K562 (cell line): ENCODE measurements at regions not wholly inside any gene's neighbourhood (a gene's known extent, or its start where the extent isn't known, plus 50 kb on each side); places are given as distances from the start of the nearest gene placed in this dataset.

ENCODE experiments used
- ATAC-seq: fragments of 200-7000 bp; cut with Tn5 transposase; 3 replicates; pipeline ENCODE4 v1.9.1; 2020; ENCODE audit warnings: moderate library complexity
- BruUV-seq: library from RNA; stranded (reverse); fragments of 400-500 nt; replicated peaks from 2 replicates; lab custom pipeline; 2021; lab: Mats Ljungman, UMichigan
- CTCF ChIA-PET: fragments of 300-600 bp; formaldehyde crosslinking; extraction: SDS; loops from one replicate; lab custom pipeline; 2021; ENCODE audit warnings: low intra/inter-chr PET ratio; lab: Yijun Ruan, JAX
- POLR2A ChIA-PET: fragments of 300-600, 350-650 bp; sonication (Branson Sonifier 250); formaldehyde crosslinking; extraction: SDS; loops from one replicate; lab custom pipeline; 2021; ENCODE audit warnings: antibody characterized with exemption, inconsistent platforms; lab: Yijun Ruan, JAX
- DNase-seq, 4 experiments: peaks; one replicate each; pipeline versions ENCODE4 v3.0.0 to v3.0.0-alpha.2; 2011 to 2018; ENCODE audit warnings: low spot score in 3 of 4, mixed read lengths in 3 of 4; ENCODE audit errors: extremely low read depth in 1 of 4
- FAIRE-seq: peaks from 2 replicates; lab custom pipeline; 2011; peaks lifted over from hg19 to GRCh38; lab: Jason Lieb, UNC
- H2AFZ ChIP-seq: 2 replicates; pipeline ENCODE4 v1.6.0; 2011; ENCODE audit warnings: low read depth, low read length, control low read depth, inconsistent platforms
- H3K27ac ChIP-seq: fragments of 200-600 bp; 3 replicates; pipeline ENCODE4 v1.8.0; 2011; ENCODE audit warnings: low read depth, mild to moderate bottlenecking, control low read depth, inconsistent platforms, low read length, moderate library complexity, mixed read lengths; ENCODE audit errors: extremely low read depth
- H3K27me3 ChIP-seq, 2 experiments: fragments of 300-600 bp in 1 of 2; 2 replicates in 1 of 2; 3 replicates in 1 of 2; pipeline versions ENCODE4 v1.6.0 to v1.8.0; 2011; ENCODE audit warnings: inconsistent platforms in 2 of 2, low read length in 2 of 2, mild to moderate bottlenecking in 1 of 2, mixed read lengths in 1 of 2, moderate library complexity in 1 of 2; ENCODE audit not compliant: control insufficient read depth in 2 of 2, insufficient read depth in 2 of 2
- H3K36me3 ChIP-seq: fragments of 300-600 bp; 3 replicates; pipeline ENCODE4 v1.8.0; 2011; ENCODE audit warnings: mild to moderate bottlenecking, low read length, inconsistent platforms; ENCODE audit not compliant: control insufficient read depth, insufficient read depth
- H3K4me1 ChIP-seq, 2 experiments: fragments of 200-600 bp in 1 of 2; replicated peaks in 1 of 2; 2 replicates in 1 of 2; 3 replicates in 1 of 2; pipeline versions ENCODE4 v1.5.1 to v1.8.0; 2011; ENCODE audit warnings: inconsistent platforms in 2 of 2, low read length in 2 of 2, mild to moderate bottlenecking in 1 of 2, mixed read lengths in 1 of 2, moderate library complexity in 1 of 2; ENCODE audit not compliant: control insufficient read depth in 2 of 2, insufficient read depth in 2 of 2
- H3K4me2 ChIP-seq: 2 replicates; pipeline ENCODE4 v1.6.1; 2011; ENCODE audit warnings: low read length, control low read depth, inconsistent platforms, mixed read lengths; ENCODE audit not compliant: insufficient read depth
- H3K4me3 ChIP-seq: fragments of 200-600 bp; sonication (generic), shearing (Covaris generic); 2 replicates; pipeline ENCODE4 v1.5.1; 2016; ENCODE audit warnings: control low read depth, inconsistent platforms
- H3K79me2 ChIP-seq: fragments of 200-600 bp; 3 replicates; pipeline ENCODE4 v1.8.0; 2011; ENCODE audit warnings: low read length, inconsistent platforms; ENCODE audit not compliant: control insufficient read depth, insufficient read depth
- H3K9ac ChIP-seq, 2 experiments: 2 replicates each; pipeline versions ENCODE4 v1.6.0 to v1.6.1; 2011; ENCODE audit warnings: low read depth in 2 of 2, low read length in 2 of 2, control low read depth in 1 of 2, inconsistent platforms in 1 of 2, mild to moderate bottlenecking in 1 of 2, mixed read lengths in 1 of 2; ENCODE audit not compliant: insufficient read depth in 1 of 2
- H3K9me1 ChIP-seq: one replicate; pipeline ENCODE4 v1.6.0; 2011; ENCODE audit warnings: inconsistent platforms, mild to moderate bottlenecking, low read length, moderate library complexity; ENCODE audit not compliant: control insufficient read depth, insufficient read depth
- H3K9me3 ChIP-seq: replicated peaks from 2 replicates; pipeline ENCODE4 v1.5.1; 2011; ENCODE audit warnings: low read depth, low read length, inconsistent platforms; ENCODE audit not compliant: control insufficient read depth, insufficient read depth
- H4K20me1 ChIP-seq: replicated peaks from 2 replicates; pipeline ENCODE4 v1.6.1; 2011; ENCODE audit warnings: low read length, inconsistent platforms, mixed read lengths; ENCODE audit not compliant: control insufficient read depth, insufficient read depth
- PHF8 ChIP-seq: fragments of 200-600 bp; sonication (generic); IDR thresholded peaks from 2 replicates; pipeline ENCODE4 v1.6.1; 2012; ENCODE audit warnings: mixed run types, mild to moderate bottlenecking, inconsistent platforms, low read length, moderate library complexity, borderline replicate concordance
- TBP ChIP-seq: optimal IDR thresholded peaks from 2 replicates; pipeline ENCODE3; 2011; ENCODE audit warnings: low read depth, low read length, improper control_type of control experiment
- WGBS: fragments of 100-300 bp; shearing (Covaris generic); methylation state at CpG from one replicate; pipeline ENCODE4 v1.1.6; 2016; ENCODE audit warnings: low coverage, mixed read lengths; ENCODE audit not compliant: insufficient coverage; ENCODE audit errors: missing lambda C conversion rate; 5-methylcytosine and 5-hydroxymethylcytosine counted together
- in situ Hi-C: fragments of 300-500 bp; cut with MboI; formaldehyde crosslinking; loops from 4 replicates; pipeline ENCODE4 v1.15.0; 2018; ENCODE audit warnings: inconsistent platforms, mixed read lengths
- intact Hi-C: fragments of 100-400 bp; cut with micrococcal nuclease; formaldehyde crosslinking; loops from 2 replicates; pipeline ENCODE4 v1.14.2; 2022
- TF ChIP-seq, protein P1 (sequence below): fragments of 250-450 bp; sonication (Bioruptor Pico); IDR thresholded peaks from 2 replicates; pipeline ENCODE4 v1.4.0; 2020; ENCODE audit warnings: borderline replicate concordance
- TF ChIP-seq, protein P2 (sequence below): sonication (generic); formaldehyde crosslinking; IDR thresholded peaks from 2 replicates; pipeline ENCODE4 v1.4.0; 2020; ENCODE audit warnings: mild to moderate bottlenecking, missing genetic modification reagents
- TF ChIP-seq, protein P3 (sequence below): fragments of 250-450 bp; sonication (Bioruptor Pico); IDR thresholded peaks from 2 replicates; pipeline ENCODE4 v1.5.0; 2022; ENCODE audit warnings: mild to moderate bottlenecking
- TF ChIP-seq, protein P4 (sequence below), 2 experiments: fragments of 450-650 bp; conservative IDR thresholded peaks; 2 replicates each; pipeline ENCODE4 v1.6.1; 2017; ENCODE audit warnings: mild to moderate bottlenecking in 2 of 2, moderate library complexity in 2 of 2
- TF ChIP-seq, protein P5 (sequence below): fragments of 250-450 bp; sonication (Bioruptor Pico); IDR thresholded peaks from 2 replicates; pipeline ENCODE4 v1.8.0; 2022; ENCODE audit warnings: moderate library complexity, mild to moderate bottlenecking, inconsistent platforms

DNA sequence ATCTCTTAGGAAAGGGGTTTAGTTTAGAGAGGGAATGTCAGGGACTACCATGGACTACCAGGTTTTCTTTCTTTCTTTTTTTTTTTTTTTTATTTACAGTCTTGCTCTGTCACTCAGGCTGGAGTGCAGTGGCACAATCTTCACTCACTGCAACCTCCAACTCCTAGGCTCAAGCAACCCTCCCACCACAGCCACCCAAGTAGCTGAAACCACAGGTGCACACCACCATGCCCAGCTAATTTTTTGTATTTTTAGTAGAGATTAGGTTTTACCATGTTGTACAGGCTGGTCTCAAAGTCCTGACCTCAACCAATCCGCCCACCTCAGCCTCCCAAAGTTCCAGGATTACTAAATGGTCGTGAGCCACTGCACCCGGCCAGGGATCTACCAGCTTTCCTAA is 572.7 kb downstream of the CAAP1 start:
- WGBS = no CpG with 5 or more reads among the region's 3 CpGs

More for the DNA sequence above, 572.7 kb downstream of the CAAP1 start:
- Histone ChIP-seq H2AFZ (no peak overlapping the region), H3K9ac (no peak overlapping the region), H3K9me1 (no peaks in the 10 kb centered on the region), H3K36me3 (no peaks in the 10 kb centered on the region), H3K4me3 (no peak overlapping the region), H3K27me3 (no peaks in the 10 kb centered on the region), H3K4me1 (no peaks in the 10 kb centered on the region), H3K27ac (no peak overlapping the region), H4K20me1 (no peaks in the 10 kb centered on the region), H3K4me2 (no peak overlapping the region), H3K79me2 (no peaks in the 10 kb centered on the region), H3K9me3 (no peaks in the 10 kb centered on the region)
- TF ChIP-seq TBP (no peak), PHF8 (no peak)
- TF ChIP-seq, protein P1, sequence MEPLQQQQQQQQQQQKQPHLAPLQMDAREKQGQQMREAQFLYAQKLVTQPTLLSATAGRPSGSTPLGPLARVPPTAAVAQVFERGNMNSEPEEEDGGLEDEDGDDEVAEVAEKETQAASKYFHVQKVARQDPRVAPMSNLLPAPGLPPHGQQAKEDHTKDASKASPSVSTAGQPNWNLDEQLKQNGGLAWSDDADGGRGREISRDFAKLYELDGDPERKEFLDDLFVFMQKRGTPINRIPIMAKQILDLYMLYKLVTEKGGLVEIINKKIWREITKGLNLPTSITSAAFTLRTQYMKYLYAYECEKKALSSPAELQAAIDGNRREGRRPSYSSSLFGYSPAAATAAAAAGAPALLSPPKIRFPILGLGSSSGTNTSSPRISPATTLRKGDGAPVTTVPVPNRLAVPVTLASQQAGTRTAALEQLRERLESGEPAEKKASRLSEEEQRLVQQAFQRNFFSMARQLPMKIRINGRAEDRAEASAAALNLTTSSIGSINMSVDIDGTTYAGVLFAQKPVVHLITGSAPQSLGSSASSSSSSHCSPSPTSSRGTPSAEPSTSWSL (CRISPR knock-in tag) = no peak
- TF ChIP-seq, protein P2, sequence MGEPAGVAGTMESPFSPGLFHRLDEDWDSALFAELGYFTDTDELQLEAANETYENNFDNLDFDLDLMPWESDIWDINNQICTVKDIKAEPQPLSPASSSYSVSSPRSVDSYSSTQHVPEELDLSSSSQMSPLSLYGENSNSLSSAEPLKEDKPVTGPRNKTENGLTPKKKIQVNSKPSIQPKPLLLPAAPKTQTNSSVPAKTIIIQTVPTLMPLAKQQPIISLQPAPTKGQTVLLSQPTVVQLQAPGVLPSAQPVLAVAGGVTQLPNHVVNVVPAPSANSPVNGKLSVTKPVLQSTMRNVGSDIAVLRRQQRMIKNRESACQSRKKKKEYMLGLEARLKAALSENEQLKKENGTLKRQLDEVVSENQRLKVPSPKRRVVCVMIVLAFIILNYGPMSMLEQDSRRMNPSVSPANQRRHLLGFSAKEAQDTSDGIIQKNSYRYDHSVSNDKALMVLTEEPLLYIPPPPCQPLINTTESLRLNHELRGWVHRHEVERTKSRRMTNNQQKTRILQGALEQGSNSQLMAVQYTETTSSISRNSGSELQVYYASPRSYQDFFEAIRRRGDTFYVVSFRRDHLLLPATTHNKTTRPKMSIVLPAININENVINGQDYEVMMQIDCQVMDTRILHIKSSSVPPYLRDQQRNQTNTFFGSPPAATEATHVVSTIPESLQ (CRISPR knock-in tag) = no peak
- TF ChIP-seq, protein P3, sequence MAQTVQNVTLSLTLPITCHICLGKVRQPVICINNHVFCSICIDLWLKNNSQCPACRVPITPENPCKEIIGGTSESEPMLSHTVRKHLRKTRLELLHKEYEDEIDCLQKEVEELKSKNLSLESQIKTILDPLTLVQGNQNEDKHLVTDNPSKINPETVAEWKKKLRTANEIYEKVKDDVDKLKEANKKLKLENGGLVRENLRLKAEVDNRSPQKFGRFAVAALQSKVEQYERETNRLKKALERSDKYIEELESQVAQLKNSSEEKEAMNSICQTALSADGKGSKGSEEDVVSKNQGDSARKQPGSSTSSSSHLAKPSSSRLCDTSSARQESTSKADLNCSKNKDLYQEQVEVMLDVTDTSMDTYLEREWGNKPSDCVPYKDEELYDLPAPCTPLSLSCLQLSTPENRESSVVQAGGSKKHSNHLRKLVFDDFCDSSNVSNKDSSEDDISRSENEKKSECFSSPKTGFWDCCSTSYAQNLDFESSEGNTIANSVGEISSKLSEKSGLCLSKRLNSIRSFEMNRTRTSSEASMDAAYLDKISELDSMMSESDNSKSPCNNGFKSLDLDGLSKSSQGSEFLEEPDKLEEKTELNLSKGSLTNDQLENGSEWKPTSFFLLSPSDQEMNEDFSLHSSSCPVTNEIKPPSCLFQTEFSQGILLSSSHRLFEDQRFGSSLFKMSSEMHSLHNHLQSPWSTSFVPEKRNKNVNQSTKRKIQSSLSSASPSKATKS (CRISPR knock-in tag) = no peak
- TF ChIP-seq, protein P4, sequence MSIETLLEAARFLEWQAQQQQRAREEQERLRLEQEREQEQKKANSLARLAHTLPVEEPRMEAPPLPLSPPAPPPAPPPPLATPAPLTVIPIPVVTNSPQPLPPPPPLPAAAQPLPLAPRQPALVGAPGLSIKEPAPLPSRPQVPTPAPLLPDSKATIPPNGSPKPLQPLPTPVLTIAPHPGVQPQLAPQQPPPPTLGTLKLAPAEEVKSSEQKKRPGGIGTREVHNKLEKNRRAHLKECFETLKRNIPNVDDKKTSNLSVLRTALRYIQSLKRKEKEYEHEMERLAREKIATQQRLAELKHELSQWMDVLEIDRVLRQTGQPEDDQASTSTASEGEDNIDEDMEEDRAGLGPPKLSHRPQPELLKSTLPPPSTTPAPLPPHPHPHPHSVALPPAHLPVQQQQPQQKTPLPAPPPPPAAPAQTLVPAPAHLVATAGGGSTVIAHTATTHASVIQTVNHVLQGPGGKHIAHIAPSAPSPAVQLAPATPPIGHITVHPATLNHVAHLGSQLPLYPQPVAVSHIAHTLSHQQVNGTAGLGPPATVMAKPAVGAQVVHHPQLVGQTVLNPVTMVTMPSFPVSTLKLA (conservative IDR thresholded peaks at IDR 0.05) = no peak
- TF ChIP-seq, protein P5, sequence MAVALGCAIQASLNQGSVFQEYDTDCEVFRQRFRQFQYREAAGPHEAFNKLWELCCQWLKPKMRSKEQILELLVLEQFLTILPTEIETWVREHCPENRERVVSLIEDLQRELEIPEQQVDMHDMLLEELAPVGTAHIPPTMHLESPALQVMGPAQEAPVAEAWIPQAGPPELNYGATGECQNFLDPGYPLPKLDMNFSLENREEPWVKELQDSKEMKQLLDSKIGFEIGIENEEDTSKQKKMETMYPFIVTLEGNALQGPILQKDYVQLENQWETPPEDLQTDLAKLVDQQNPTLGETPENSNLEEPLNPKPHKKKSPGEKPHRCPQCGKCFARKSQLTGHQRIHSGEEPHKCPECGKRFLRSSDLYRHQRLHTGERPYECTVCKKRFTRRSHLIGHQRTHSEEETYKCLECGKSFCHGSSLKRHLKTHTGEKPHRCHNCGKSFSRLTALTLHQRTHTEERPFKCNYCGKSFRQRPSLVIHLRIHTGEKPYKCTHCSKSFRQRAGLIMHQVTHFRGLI (CRISPR knock-in tag) = no peak
- no peak for ATAC-seq
- POLR2A ChIA-PET = no interaction called here
- DNase-seq = no peak
- in situ Hi-C loops = no loop called here
- BruUV-seq = no TSS peak
- no peak for FAIRE-seq
- intact Hi-C loops = no loop called here
- CTCF ChIA-PET = no interaction called here
